Karpas-422 (cell line): ENCODE measurements at regions not wholly inside any gene's neighbourhood (a gene's known extent, or its start where the extent isn't known, plus 50 kb on each side); places are given as distances from the start of the nearest gene placed in this dataset.

Source experiments
- DNase-seq: peaks from one replicate; pipeline ENCODE4 v3.0.0-alpha.2; 2015
- H2AFZ ChIP-seq: fragments of 200-600 bp; sonication (generic); 2 replicates; pipeline ENCODE4 v1.6.1; 2014; ENCODE audit warnings: antibody characterized with exemption, low read length, mixed read lengths
- H3K27ac ChIP-seq: fragments of 200-600 bp; sonication (generic); 2 replicates; pipeline ENCODE4 v1.5.1; 2014; ENCODE audit warnings: mild to moderate bottlenecking, low read length, moderate library complexity
- H3K27me3 ChIP-seq: fragments of 200-600 bp; sonication (generic); 2 replicates; pipeline ENCODE4 v1.6.1; 2014; ENCODE audit warnings: low read length, mixed read lengths
- H3K36me3 ChIP-seq: fragments of 200-600 bp; sonication (generic); 2 replicates; pipeline ENCODE4 v1.6.1; 2014; ENCODE audit warnings: low read length, mixed read lengths; ENCODE audit not compliant: insufficient read depth
- H3K4me1 ChIP-seq: fragments of 200-600 bp; sonication (generic); 2 replicates; pipeline ENCODE4 v1.6.1; 2014; ENCODE audit warnings: mild to moderate bottlenecking, low read length, mixed read lengths
- H3K4me2 ChIP-seq: fragments of 200-600 bp; sonication (generic); 2 replicates; pipeline ENCODE4 v1.6.1; 2014; ENCODE audit warnings: low read length, low read depth, mild to moderate bottlenecking; ENCODE audit not compliant: poor library complexity, severe bottlenecking
- H3K4me3 ChIP-seq: fragments of 200-600 bp; sonication (generic); 2 replicates; pipeline ENCODE4 v1.5.1; 2014; ENCODE audit warnings: mild to moderate bottlenecking, antibody characterized with exemption, low read length, mixed read lengths
- H3K79me2 ChIP-seq: fragments of 200-600 bp; sonication (generic); 2 replicates; pipeline ENCODE4 v1.6.1; 2014; ENCODE audit warnings: mild to moderate bottlenecking, low read length, mixed read lengths
- H3K9ac ChIP-seq: fragments of 200-600 bp; sonication (generic); 2 replicates; pipeline ENCODE4 v1.6.0; 2014; ENCODE audit warnings: low read length
- H3K9me2 ChIP-seq: fragments of 200-600 bp; sonication (generic), shearing (Covaris generic); replicated peaks from 2 replicates; pipeline ENCODE4 v1.6.0; 2014; ENCODE audit warnings: mild to moderate bottlenecking, low read length, moderate library complexity; ENCODE audit not compliant: insufficient read depth
- H3K9me3 ChIP-seq: fragments of 300-700, 200-600 bp; sonication (generic); 2 replicates; pipeline ENCODE4 v1.6.1; 2014; ENCODE audit warnings: low read length, mixed read lengths
- H4K20me1 ChIP-seq: fragments of 200-600 bp; sonication (generic); 2 replicates; pipeline ENCODE4 v1.6.1; 2014; ENCODE audit warnings: mild to moderate bottlenecking, antibody characterized with exemption, low read length, low read depth; ENCODE audit not compliant: insufficient read depth

DNA sequence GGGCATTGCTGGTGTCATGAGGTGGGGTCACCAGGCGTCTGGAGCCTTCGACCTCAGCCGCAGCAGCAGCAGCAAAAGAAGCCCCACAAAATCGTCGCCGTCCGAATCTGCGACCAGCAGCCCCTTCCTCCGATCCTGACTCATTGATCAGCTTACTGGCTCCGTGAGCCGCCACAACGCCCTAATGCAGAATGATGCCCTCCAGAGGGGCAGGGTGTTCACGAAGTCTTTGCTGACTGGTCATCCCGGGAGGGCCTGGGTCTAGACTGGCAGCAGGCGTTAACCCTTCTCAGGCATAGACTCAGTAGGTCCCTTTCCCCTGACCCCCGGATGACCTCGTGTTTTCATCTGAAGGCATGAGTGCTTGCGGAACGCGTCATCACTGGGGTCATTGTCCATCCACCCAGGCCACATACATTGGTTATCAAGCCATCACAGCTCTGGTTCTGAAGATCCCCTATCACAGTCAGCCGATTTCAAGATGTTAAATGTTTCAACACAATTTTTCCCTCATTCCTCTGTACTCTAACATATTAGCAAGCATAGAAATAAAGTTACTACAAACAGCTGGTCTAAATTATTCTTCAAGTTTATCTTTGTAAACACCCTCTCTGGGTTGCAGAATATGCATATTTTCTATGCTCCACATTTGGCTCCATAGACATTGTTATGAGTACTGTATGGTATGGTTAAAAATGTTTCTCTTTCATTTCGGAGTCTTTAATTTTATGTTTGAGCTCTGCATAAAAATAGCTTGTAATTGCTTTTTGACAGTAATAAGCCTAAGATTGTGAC, 83.3 kb upstream of the SALL3 start:
- Histone ChIP-seq H3K4me1 (no peaks in the 10 kb centered on the region), H3K27ac (no peak overlapping the region), H4K20me1 (no peaks in the 10 kb centered on the region), H3K9me3 (no peaks in the 10 kb centered on the region), H3K9me2 (no peaks in the 10 kb centered on the region), H3K4me2 (no peak overlapping the region), H3K27me3 (no peaks in the 10 kb centered on the region; the same call in 1 of the 2 replicates), H3K79me2 (no peaks in the 10 kb centered on the region), H3K9ac (no peak overlapping the region), H3K4me3 (no peak overlapping the region), H3K36me3 (no peaks in the 10 kb centered on the region), H2AFZ (no peak overlapping the region)
- DNase-seq, result no peak

DNA sequence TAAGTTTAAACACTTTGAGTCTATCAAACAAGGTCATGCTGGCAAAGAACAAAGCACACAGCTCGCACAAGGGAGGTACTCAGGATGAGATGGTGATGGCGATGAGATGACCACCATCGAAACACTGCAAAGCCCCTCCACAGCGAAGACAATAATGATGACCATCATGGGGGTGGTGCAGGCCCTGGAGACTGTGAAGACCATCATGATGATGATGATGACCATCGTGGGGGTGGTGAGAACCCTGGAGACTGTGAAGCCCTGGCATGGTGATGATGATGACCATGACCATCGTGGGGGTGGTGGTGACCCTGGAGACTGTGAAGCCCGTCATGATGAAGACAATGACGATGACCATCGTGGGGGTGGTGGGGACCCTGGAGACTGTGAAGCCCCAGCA, 81.6 kb upstream of the SALL3 start:
- DNase-seq, result no peak

DNA sequence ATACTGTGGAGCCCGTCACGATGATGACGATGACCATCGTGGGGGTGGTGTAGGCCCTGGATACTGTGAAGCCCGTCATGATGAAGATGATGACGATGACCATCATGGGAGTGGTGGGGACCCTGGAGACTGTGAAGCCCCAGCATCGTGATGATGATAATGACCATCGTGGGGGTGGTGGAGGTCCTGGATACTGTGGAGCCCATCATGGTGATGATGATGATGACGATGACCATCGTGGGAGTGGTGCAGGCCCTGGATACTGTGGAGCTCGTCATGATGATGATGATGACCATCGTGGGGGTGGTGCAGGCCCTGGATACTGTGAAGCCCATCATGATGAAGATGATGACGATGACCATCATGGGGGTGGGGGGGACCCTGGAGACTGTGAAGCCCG, 81.0 kb upstream of the SALL3 start:
- Histone ChIP-seq H4K20me1 (no peaks in the 10 kb centered on the region), H3K4me3 (no peak overlapping the region), H3K27me3 (no peaks in the 10 kb centered on the region), H3K36me3 (no peaks in the 10 kb centered on the region), H3K9me2 (no peaks in the 10 kb centered on the region), H3K4me2 (no peak overlapping the region), H2AFZ (no peak overlapping the region), H3K9ac (no peak overlapping the region), H3K4me1 (no peaks in the 10 kb centered on the region), H3K27ac (no peak overlapping the region), H3K9me3 (no peaks in the 10 kb centered on the region), H3K79me2 (no peaks in the 10 kb centered on the region)
- DNase-seq, result no peak

More for the DNA sequence above, 81.6 kb upstream of the SALL3 start:
- no peaks in the 10 kb centered on the region for H3K36me3 ChIP-seq
- no peak overlapping the region for H3K4me3 ChIP-seq
- no peak overlapping the region for H3K27ac ChIP-seq
- H3K4me1 ChIP-seq, result no peaks in the 10 kb centered on the region
- no peaks in the 10 kb centered on the region for H3K9me3 ChIP-seq
- no peaks in the 10 kb centered on the region for H3K79me2 ChIP-seq
- no peak overlapping the region for H3K9ac ChIP-seq
- no peaks in the 10 kb centered on the region for H4K20me1 ChIP-seq
- no peaks in the 10 kb centered on the region for H3K9me2 ChIP-seq
- no peak overlapping the region for H3K4me2 ChIP-seq
- no peaks in the 10 kb centered on the region for H3K27me3 ChIP-seq
- no peak overlapping the region for H2AFZ ChIP-seq

DNA sequence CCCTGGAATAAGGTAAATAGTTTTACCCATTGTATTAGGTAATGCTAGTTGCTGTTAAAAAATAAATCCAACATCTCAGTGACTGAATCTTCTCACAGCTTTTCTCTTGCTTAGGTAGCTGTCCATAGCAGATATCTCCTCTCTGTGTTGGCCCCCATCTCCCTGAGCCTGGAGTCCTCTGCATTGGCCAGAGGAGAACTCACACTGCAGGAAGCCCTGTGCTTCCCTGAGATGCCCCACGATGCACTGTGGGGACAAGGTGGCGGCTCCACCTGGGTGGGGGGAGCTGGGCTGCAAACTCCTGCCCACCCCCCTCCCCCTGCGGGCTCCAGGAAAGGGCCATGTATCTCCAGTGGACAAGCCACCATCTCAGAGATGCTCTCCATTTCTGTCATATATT, 80.4 kb upstream of the SALL3 start:
- H4K20me1 ChIP-seq, result no peaks in the 10 kb centered on the region
- no peaks in the 10 kb centered on the region for H3K9me3 ChIP-seq
- H3K36me3 ChIP-seq, result no peaks in the 10 kb centered on the region

DNA sequence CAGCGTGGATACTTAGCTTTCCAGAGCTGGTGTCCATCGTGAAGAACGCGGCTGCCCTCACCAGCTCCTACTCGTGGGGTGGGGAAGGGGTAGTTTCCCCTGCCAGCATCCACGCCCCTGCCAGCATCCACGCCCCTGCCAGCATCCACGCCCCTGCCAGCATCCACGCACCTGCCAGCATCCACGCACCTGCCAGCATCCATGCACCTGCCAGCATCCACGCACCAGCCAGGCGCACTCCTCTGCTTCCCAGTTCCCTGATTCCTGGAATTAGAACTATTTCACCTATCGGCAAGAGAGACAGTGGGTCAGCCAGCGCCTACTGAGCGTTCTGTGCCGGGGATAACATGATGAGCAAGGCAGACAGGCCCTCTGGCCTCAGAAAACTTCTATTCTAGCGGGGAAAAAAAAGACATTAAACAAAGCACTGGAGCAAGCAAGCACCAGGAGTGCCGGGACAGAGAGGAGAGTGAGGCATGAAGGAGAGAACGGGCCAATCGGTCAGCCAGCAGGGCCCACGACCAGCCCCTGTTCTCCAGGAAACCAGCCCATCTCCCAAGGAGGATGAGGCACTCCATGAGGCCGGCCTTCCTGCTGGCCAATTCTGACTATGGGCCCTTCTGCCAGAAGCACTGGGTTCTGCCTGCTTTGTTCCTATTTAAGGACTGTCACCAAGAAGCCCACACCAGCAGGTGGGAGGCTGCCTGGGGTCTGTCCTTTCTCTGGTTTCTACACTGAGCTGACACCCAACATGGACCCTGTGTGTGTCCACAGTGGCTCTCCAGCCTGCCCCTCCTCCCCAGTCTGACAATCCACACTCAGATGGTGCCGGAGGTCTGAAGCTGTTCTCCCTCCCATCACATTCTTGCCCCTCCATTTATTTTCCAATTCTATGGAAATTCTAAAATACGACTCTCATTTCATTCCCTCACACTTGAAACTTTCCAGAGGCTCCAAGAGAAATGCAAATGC, 78.4 kb upstream of the SALL3 start:
- H4K20me1 ChIP-seq, result no peaks in the 10 kb centered on the region
- no peaks in the 10 kb centered on the region for H3K79me2 ChIP-seq
- H3K4me3 ChIP-seq, result no peak overlapping the region
- no peaks in the 10 kb centered on the region for H3K4me1 ChIP-seq
- H3K36me3 ChIP-seq, result no peaks in the 10 kb centered on the region
- no peak for DNase-seq
- no peak overlapping the region for H2AFZ ChIP-seq
- no peaks in the 10 kb centered on the region for H3K27me3 ChIP-seq
- H3K27ac ChIP-seq, result no peak overlapping the region
- no peaks in the 10 kb centered on the region for H3K9me3 ChIP-seq
- no peak overlapping the region for H3K9ac ChIP-seq
- no peak overlapping the region for H3K4me2 ChIP-seq
- H3K9me2 ChIP-seq, result no peaks in the 10 kb centered on the region

More for the DNA sequence above, 80.4 kb upstream of the SALL3 start:
- Histone ChIP-seq H3K4me2 (no peak overlapping the region), H3K27me3 (no peaks in the 10 kb centered on the region), H3K4me3 (no peak overlapping the region), H3K4me1 (no peaks in the 10 kb centered on the region), H3K79me2 (no peaks in the 10 kb centered on the region), H2AFZ (no peak overlapping the region), H3K9me2 (no peaks in the 10 kb centered on the region), H3K27ac (no peak overlapping the region), H3K9ac (no peak overlapping the region)
- no peak for DNase-seq

DNA sequence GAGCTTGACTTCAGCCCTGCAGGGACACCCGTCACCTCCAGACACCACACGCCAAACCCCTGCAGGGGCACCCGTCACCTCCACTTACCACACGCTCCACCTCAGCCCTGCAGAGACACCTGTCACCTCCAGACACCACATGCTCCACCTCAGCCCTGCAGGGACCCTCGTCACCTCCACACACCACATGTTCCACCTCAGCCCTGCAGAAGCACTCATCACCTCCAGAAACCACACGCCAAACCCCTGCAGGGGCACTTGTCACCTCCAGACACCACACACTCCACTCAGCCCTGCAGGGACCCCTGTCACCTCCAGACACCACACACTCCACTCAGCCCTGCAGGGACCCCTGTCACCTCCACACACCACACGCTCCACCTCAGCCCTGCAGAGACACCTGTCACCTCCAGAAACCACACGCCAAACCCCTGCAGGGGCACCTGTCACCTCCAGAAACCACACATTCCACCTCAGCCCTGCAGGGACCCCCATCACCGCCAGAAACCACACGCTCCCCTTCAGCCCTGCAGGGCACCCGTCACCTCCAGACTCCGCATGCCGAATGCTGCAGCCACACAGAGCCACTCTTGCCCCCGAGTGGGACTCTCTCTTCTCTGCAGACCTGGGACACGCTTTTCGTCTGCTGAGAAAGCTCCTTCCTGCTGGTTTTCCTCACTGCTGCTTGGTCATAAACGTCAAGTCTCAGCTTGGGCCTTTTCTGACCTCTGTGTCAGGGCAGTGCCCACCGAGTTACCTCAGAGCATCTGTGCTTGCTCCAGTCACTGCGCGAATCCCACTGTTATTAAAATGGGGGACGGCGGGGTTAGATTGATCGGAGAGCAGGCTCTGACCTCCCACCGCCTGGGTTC, 77.5 kb upstream of the SALL3 start:
- DNase-seq, result no peak
- Histone ChIP-seq H3K27ac (no peak overlapping the region), H3K9me3 (no peaks in the 10 kb centered on the region), H4K20me1 (no peaks in the 10 kb centered on the region), H3K4me2 (no peak overlapping the region), H2AFZ (no peak overlapping the region), H3K4me3 (no peak overlapping the region), H3K27me3 (no peaks in the 10 kb centered on the region), H3K36me3 (no peaks in the 10 kb centered on the region), H3K4me1 (no peaks in the 10 kb centered on the region), H3K9me2 (no peaks in the 10 kb centered on the region), H3K79me2 (no peaks in the 10 kb centered on the region), H3K9ac (no peak overlapping the region)

DNA sequence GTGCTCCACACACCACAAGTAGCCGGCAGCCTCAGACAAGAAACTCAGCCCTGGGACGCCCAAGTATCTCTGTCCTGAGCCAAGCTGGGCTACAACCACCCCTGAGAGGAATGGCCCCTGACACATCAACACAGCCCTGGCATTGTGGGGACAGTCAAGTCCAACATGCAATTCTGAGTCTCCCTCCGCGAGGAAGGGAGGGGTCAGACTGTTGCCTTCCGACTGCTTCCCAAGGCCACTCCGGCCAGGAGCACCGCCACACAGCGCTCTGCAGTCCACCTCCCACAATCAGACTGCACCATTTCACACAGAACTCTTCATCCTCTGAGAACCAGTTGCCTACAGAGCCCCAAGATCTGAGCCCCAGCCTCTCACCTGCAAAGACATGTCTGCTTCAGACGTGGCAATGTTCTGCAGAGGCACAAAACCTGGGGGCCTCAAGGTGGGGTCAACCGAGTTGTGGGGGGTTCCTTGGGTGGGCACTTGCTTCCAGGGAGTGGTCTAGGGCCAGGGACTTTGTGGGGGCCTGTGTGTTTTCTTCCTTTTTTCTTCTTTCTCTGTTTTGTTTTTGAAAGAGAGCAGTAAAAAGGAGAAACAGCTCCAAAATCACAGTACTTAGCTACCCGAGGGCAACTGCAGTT, 76.7 kb upstream of the SALL3 start:
- no peaks in the 10 kb centered on the region for H3K4me1 ChIP-seq
- H3K9me2 ChIP-seq, result no peaks in the 10 kb centered on the region
- H3K4me2 ChIP-seq, result no peak overlapping the region
- H3K4me3 ChIP-seq, result no peak overlapping the region
- DNase-seq, result no peak
- H3K79me2 ChIP-seq, result no peaks in the 10 kb centered on the region
- no peaks in the 10 kb centered on the region for H3K27me3 ChIP-seq
- H3K27ac ChIP-seq, result no peak overlapping the region
- no peaks in the 10 kb centered on the region for H4K20me1 ChIP-seq
- H3K9ac ChIP-seq, result no peak overlapping the region
- no peaks in the 10 kb centered on the region for H3K36me3 ChIP-seq
- H2AFZ ChIP-seq, result no peak overlapping the region
- H3K9me3 ChIP-seq, result no peaks in the 10 kb centered on the region
